NCI-H2196 treated with DMSO at 0.1 percent for 48 hours (cell line): ENCODE measurements at regions not wholly inside any gene's neighbourhood (a gene's known extent, or its start where the extent isn't known, plus 50 kb on each side); places are given as distances from the start of the nearest gene placed in this dataset.
A peak's percentile ranks its signal among the peaks of the same experiment; 100 is the strongest.

Experiments
- DNase-seq: peaks from one replicate; lab custom pipeline; 2025; ENCODE audit not compliant: unreplicated experiment; lab: John Stamatoyannopoulos, UW

DNA sequence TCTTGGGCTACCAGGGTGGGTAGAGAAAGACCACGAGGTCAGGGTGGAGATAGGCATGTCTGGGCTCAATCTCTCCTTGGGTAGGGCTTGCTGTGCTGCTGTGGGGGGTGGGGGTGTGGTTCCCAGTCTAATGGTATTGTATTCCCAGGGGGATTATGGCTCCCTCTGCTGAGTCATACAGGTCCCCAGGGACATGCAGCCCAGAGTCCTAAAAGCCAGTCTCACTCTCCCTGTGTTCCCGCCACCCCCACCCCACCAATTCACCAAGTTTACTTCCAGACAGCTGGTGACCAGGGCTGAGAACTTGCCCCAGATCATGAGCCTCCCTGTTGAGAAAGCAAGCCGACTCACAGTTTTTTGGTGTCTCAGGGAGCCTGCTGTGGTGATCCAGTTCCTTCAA lies 367.6 kb downstream of the C12orf75 start:
- no peak for DNase-seq

DNA sequence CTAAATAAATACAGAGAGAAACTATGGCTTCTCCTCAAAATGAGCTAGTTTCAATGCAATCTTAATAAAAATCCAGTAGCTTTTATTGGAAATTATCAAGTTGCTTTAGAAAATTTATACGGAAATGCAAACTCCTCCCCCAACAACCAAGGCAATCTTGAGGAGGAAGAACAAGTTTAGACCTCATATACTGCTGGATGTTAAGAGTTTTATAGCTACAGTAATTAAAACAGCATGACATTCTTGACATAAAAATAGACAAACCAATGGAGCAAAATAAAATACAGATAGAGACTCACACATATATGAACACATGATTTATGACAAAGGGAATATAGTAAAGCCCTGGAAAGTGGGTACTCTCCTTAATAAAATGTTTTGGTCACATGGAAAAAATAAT lies 368.7 kb downstream of the C12orf75 start:
- no peak for DNase-seq

- no peak for DNase-seq
Measured at GRCh38 chr12:105704787-105705186, 374.3 kb downstream of the C12orf75 start.

GRCh38 chr12:105705235-105705634 lies 374.7 kb downstream of the C12orf75 start:
- DNase-seq: no peak

- peak; percentile 67 for DNase-seq
Measured at GRCh38 chr12:105705765-105706164, 375.3 kb downstream of the C12orf75 start.

DNA sequence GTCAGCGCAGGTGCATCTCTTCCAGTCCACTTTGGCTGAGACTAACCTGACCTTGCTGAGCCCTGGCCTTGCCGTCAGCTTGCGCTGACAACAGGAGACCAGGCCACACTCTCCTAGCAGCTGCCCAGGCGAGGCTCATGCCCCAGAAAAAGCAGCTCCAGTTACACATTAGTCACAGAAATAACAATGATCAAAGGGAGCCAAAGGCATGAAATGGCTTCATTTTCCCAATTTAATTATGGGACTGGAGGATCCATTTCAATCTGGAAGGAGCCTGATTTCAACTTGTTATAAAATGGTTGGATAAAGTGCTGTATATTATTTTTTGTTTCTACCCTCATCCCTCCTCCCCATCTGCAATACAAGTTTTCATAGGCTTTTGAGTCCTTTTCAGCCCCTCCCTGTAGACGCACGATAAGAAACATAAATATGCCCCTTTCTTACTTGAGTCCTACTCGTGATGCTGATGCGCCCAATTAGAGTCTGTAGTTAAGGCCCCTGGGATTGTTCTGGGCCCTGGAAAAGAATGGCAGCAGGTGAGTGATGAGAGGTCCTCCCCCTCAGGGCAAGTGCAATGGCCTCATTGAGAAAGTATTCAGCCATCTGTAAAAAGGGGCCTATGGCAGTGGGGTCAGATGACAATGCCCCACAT lies 376.0 kb downstream of the C12orf75 start:
- peak; percentile 93 for DNase-seq

DNA sequence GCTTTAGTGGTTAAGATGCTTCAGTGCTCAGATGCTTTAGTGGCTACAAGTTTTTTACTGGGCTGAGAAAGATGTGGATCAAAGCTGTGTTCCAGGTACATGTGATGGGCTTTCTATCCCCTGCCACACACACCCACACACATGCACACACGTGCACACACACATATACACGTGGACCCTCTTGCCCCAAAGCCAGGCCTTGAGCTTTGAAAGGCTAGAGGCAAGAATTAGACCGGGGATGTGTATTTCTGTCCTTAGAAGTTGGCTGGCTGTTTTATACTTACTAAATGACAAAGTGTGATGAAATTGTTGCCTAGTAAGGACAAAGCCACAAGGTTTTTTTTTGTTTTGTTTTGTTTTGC lies 376.5 kb downstream of the C12orf75 start:
- no peak for DNase-seq

DNA sequence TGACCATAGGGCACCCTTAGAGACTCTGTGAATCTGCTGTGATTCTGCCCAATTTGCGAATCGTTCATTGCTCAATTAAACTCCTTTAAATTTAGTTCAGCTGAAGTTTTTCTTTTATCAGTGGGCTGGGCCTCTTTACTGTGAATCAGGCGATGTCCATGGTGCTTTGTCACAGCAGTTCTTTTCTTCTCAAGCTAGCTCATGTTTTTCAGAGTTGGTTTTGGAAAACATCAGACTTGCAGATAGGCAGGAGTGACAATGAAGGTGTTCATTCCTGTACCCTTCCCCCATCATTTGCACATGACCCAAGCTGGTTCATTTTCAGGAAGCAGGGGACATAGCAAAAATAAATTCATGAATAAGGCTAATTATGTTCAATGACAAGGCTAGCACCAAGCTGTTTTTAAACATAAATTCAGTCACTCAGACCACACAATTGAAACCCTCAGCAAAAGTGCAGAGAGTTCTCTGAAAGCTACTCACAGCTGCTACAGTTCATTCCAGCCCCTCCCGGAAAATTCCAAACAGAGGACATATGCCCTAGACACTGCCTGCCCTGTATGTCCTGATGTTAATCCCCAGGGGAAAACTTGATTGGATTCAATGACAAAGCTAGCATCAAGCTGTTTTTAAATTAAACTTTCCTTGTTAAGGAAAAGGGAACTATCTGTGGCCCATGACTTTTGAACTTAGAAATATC lies 383.3 kb downstream of the C12orf75 start:
- DNase-seq: no peak

GRCh38 chr12:105716621-105717020 lies 386.1 kb downstream of the C12orf75 start:
- no peak for DNase-seq

GRCh38 chr12:105721051-105721825 lies 390.7 kb downstream of the C12orf75 start:
- DNase-seq: peak; percentile 40

- DNase-seq: no peak
Measured at GRCh38 chr12:105721891-105722290, 391.4 kb downstream of the C12orf75 start.

DNA sequence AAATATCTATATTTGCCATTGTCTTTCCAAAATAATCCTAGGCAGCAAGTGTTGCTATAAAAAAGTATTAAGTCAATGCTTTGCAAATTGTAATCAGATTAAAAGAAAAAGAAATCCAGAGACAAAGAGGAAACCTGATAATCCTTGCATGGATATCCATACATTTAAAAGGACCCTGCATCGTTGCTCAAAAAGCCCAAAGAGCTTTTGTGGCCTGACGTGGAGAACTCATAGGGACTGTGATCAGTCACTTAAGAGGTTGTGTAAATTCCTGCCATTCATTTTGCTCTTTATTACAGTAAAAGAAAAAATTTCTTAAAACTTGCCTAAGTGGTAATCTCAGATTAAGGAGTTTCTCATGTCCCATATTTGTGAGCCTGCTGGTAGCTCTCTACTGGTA lies 392.6 kb downstream of the C12orf75 start:
- no peak for DNase-seq

DNA sequence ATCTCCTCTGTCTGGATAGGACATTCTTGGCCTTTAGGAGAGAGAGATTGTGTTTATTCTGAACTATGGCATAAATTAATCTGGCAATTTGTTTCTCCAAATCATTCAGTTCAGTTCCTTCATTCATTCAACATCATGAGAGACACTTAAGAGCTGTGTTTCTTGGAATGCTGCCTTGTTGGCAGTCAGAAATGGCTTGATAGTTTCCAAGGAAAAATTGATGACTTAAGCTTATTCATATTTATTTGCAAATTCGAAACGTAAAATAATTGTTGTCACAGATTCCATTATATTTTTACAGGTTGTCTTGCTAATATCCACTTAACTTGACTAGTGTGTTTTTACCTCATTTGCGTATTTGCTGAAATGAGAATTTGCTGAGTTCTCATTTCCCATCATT lies 393.0 kb downstream of the C12orf75 start:
- DNase-seq: no peak

- no peak for DNase-seq
Measured at GRCh38 chr12:105724641-105725040, 394.1 kb downstream of the C12orf75 start.

DNA sequence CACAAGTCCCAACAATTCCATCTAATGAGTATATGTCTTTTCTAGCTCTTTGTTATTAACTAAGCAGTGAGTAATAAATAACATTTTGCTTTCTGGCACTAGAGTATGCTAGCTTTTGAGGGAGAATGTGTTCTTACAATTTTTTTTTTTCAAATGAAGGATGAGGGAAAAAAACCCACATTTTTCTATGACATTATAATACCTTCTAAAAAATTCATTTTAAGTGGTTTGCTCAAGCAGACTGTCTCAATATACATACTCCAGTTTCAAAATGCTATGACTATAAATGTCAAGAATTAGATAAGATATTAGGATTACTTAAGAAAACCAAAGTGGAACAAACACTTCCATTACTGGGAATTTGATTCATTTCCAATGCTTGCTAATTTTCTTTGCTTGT lies 394.6 kb downstream of the C12orf75 start:
- DNase-seq: no peak

DNA sequence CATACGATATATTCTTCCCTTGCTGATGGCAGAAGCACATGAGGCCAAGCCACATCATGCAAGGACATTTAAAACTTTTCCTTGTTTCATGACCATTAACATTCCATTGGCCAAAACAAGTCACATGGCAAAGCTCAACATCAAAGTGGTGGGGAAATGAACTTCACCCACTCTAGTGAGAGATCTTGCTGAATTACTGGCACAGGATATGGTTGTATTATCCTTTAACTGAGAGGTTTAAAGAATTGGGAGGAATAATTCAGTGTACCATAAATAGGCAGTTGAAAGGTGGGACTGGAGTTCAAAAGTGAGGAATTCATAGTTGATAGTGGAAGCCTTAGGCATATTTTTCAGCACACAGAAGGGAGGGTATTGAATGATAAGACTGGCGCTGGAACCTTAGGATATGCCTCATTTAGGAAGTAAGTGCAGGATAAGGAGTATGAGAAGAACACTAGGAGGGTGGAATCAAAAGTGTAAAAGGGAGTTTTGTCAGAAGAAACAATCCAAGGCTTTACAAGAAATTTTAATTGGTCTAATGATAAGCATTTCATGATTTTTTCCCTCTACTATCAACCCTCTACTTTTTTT lies 398.8 kb downstream of the C12orf75 start:
- no peak for DNase-seq

GRCh38 chr12:105729926-105730325 lies 399.4 kb downstream of the C12orf75 start:
- DNase-seq: no peak

- DNase-seq: no peak
Measured at GRCh38 chr12:105733579-105733978, 403.1 kb downstream of the C12orf75 start.

DNA sequence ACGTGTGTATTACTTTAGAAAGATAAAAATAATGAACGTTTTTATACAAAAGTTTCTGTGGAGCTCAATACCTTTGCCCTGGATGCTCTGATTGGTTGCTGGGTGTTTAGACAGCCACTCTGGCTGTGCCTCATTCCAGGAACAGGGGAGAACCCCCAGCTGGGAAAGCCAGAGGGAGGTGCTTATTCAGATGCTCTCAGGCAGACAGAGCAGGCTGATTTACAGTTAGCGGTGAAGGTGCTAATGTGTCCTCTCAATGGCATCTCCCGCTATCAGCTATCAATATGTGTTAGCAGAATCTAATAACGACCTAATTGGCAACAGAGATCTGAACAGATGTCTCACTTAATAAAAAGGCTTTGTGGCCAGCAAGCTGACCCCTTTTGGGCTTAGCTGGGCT lies 402.3 kb downstream of the NUAK1 start:
- DNase-seq: no peak

- no peak for DNase-seq
Measured at GRCh38 chr12:105738051-105738450, 400.7 kb downstream of the NUAK1 start.

GRCh38 chr12:105740369-105740768 lies 398.4 kb downstream of the NUAK1 start:
- no peak for DNase-seq
